22Rv1 (cell line): ENCODE measurements at regions not wholly inside any gene's neighbourhood (a gene's known extent, or its start where the extent isn't known, plus 50 kb on each side); places are given as distances from the start of the nearest gene placed in this dataset.

Experiments used
- CTCF ChIP-seq: fragments of 450-650 bp; IDR thresholded peaks from 2 replicates; pipeline ENCODE4 v1.5.1; 2017; ENCODE audit warnings: mild to moderate bottlenecking
- ZFX ChIP-seq: fragments of 450-650 bp; IDR thresholded peaks from 2 replicates; pipeline ENCODE4 v1.6.1; 2017; ENCODE audit warnings: antibody characterized with exemption, borderline replicate concordance

- TF ChIP-seq CTCF (no peak), ZFX (no peak)
Observed at GRCh38 chr10:27393961-27394360, 110.1 kb upstream of the RAB18 start.
